ENCODE measurements at regions not wholly inside any gene's neighbourhood (a gene's known extent, or its start where the extent isn't known, plus 50 kb on each side); places are given as distances from the start of the nearest gene placed in this dataset.

GRCh38 chr3:107969994-107970819 is 120.6 kb downstream of the CD47 start:
- peak; percentile 18 for DNase-seq

GRCh38 chr3:107969525-107969924 is 121.3 kb downstream of the CD47 start:
- DNase-seq = no peak

- no peak for DNase-seq
Observed at GRCh38 chr3:107966276-107966675, 124.6 kb downstream of the CD47 start.

- no peak for DNase-seq
Observed at GRCh38 chr3:107965136-107965655, 125.6 kb downstream of the CD47 start.

GRCh38 chr3:107963581-107963980 is 127.2 kb downstream of the CD47 start:
- no peak for DNase-seq

- DNase-seq = no peak
Observed at GRCh38 chr3:107962946-107963345, 127.9 kb downstream of the CD47 start.

GRCh38 chr3:107962037-107962436 is 128.8 kb downstream of the CD47 start:
- DNase-seq = no peak

GRCh38 chr3:107959550-107960154 is 131.2 kb downstream of the CD47 start:
- DNase-seq = no peak

- no peak for DNase-seq
Observed at GRCh38 chr3:107958146-107958545, 132.7 kb downstream of the CD47 start.

- no peak for DNase-seq
Observed at GRCh38 chr3:107956991-107957900, 133.6 kb downstream of the CD47 start.

- DNase-seq = no peak
Observed at GRCh38 chr3:107954845-107955244, 136.0 kb downstream of the CD47 start.

- no peak for DNase-seq
Observed at GRCh38 chr3:107953722-107954121, 137.1 kb downstream of the CD47 start.

GRCh38 chr3:107951126-107951525 is 139.7 kb downstream of the CD47 start:
- DNase-seq = no peak

- DNase-seq = no peak
Observed at GRCh38 chr3:107950417-107950816, 140.4 kb downstream of the CD47 start.

- DNase-seq = no peak
Observed at GRCh38 chr3:107949394-107949970, 141.3 kb downstream of the CD47 start.

GRCh38 chr3:107947203-107947602 is 143.6 kb downstream of the CD47 start:
- no peak for DNase-seq

- DNase-seq = no peak
Observed at GRCh38 chr3:107946700-107947099, 144.1 kb downstream of the CD47 start.

- no peak for DNase-seq
Observed at GRCh38 chr3:107945417-107946094, 145.3 kb downstream of the CD47 start.

GRCh38 chr3:107943786-107944523 is 146.9 kb downstream of the CD47 start:
- no peak for DNase-seq

- no peak for DNase-seq
Observed at GRCh38 chr3:107942951-107943749, 147.7 kb downstream of the CD47 start.

- peak; percentile 82 for DNase-seq
Observed at GRCh38 chr3:107942244-107942643, 148.6 kb downstream of the CD47 start.
